T-helper 1 cell treated with Interleukin-12 subunit alpha and Interleukin-12 subunit beta and Interleukin-4 antibody, amounts not matched to agents 30 μg/mL and 1 μg/mL, for 36 hours (primary cell): ENCODE measurements at regions not wholly inside any gene's neighbourhood (a gene's known extent, or its start where the extent isn't known, plus 50 kb on each side); places are given as distances from the start of the nearest gene placed in this dataset.
"Not testable (repeated sequence)": the region's sequence is repeated elsewhere in the genome, so short reads cannot be mapped to it uniquely, and the experiment has no call there.

Experiments
- H3K27ac Mint-ChIP-seq: one replicate; pipeline ENCODE4 v1.8.0; 2021; ENCODE audit warnings: mild to moderate bottlenecking, mixed read lengths
- H3K27me3 Mint-ChIP-seq: one replicate; pipeline ENCODE4 v1.8.0; 2021; ENCODE audit warnings: low read depth, mixed read lengths
- H3K36me3 Mint-ChIP-seq: one replicate; pipeline ENCODE4 v1.8.0; 2021; ENCODE audit warnings: low read depth, mixed read lengths
- H3K4me1 Mint-ChIP-seq: one replicate; pipeline ENCODE4 v1.8.0; 2021; ENCODE audit warnings: low read depth, mixed read lengths
- H3K4me3 Mint-ChIP-seq: one replicate; pipeline ENCODE4 v1.8.0; 2021; ENCODE audit warnings: mild to moderate bottlenecking, moderate library complexity, mixed read lengths
- H3K9me3 Mint-ChIP-seq: one replicate; pipeline ENCODE4 v1.8.0; 2021; ENCODE audit warnings: mixed read lengths

DNA sequence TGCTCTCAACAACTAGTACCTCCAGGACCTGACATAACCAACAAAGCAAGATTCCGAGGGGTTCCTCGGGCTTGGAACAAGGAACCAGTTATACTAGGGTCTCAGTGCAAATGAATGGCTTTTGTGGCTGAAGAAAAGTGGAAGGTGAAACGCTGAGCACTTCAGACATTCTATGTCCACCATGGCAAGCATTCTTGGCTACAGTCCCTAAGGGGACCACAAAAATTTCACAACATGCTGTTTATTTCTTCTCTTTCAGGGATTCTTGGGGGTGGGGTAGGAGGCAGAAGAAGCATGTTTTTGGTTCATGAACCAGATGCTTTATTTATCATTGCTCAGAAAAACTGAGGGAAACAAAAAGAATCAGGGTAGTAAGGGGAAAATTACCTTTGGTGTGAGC, 479.9 kb upstream of the CDH11 start:
- H3K27me3 Mint-ChIP-seq, result no peaks in the 10 kb centered on the region
- no peaks in the 10 kb centered on the region for H3K4me1 Mint-ChIP-seq
- no peaks in the 10 kb centered on the region for H3K36me3 Mint-ChIP-seq
- peaks cover 9% of the 10 kb centered on the region for H3K9me3 Mint-ChIP-seq
- H3K27ac Mint-ChIP-seq, result no peak overlapping the region
- H3K4me3 Mint-ChIP-seq, result no peak overlapping the region

GRCh38 chr16:65600629-65601028, 478.8 kb upstream of the CDH11 start:
- no peaks in the 10 kb centered on the region for H3K27me3 Mint-ChIP-seq
- no peak overlapping the region for H3K4me3 Mint-ChIP-seq
- no peaks in the 10 kb centered on the region for H3K36me3 Mint-ChIP-seq
- H3K4me1 Mint-ChIP-seq, result no peaks in the 10 kb centered on the region
- peaks cover 11% of the 10 kb centered on the region for H3K9me3 Mint-ChIP-seq
- no peak overlapping the region for H3K27ac Mint-ChIP-seq

DNA sequence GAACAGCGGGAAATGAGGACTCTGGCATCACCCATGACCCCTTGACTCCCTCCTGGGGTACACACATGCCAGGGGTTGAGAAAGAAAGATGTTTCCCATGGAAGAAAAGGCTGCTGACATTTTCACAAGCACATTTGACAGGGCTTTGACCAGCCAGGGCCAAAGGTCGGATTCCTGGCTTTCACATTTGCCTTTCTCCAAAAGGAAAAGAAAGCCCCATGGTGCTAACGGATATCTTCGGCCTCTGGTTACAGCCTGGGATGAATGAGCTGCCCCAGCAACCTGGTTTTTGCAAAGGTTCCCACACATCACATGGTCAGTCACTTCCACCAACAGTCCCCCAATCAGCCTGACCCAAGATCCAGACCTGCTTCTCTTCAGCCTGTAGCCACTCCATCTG, 478.2 kb upstream of the CDH11 start:
- Mint-ChIP-seq H3K4me3 (no peak overlapping the region), H3K9me3 (peaks cover 11% of the 10 kb centered on the region), H3K36me3 (no peaks in the 10 kb centered on the region), H3K27me3 (no peaks in the 10 kb centered on the region), H3K4me1 (no peaks in the 10 kb centered on the region), H3K27ac (no peak overlapping the region)

GRCh38 chr16:65598621-65599020, 476.8 kb upstream of the CDH11 start:
- Mint-ChIP-seq H3K9me3 (peaks cover 11% of the 10 kb centered on the region), H3K27me3 (no peaks in the 10 kb centered on the region), H3K27ac (no peak overlapping the region), H3K4me1 (no peaks in the 10 kb centered on the region), H3K36me3 (no peaks in the 10 kb centered on the region), H3K4me3 (no peak overlapping the region)

DNA sequence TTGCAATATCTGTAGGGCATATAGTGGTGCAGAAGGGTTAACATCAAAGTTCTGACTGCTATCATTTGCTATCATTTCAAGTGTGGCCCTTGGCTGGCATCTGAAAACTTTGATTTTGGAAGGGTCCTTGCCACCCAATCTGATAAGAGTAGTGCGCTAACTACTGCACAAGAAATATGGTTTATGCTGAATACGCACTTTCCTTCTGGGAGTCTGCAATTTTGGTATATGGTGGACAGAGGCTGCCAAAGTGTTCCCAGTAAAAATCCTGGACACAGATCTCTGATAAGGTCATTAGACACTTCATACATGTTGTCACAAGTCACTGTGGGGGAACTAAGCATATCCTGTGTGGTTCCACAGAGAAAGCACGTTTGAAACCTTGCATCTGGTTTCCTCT, 461.6 kb upstream of the CDH11 start:
- no peaks in the 10 kb centered on the region for H3K4me1 Mint-ChIP-seq
- H3K36me3 Mint-ChIP-seq, result no peaks in the 10 kb centered on the region
- no peaks in the 10 kb centered on the region for H3K27me3 Mint-ChIP-seq
- H3K4me3 Mint-ChIP-seq, result no peak overlapping the region
- H3K9me3 Mint-ChIP-seq, result no peaks in the 10 kb centered on the region
- no peak overlapping the region for H3K27ac Mint-ChIP-seq

- Mint-ChIP-seq H3K9me3 (peaks cover 20% of the 10 kb centered on the region), H3K27ac (no peak overlapping the region), H3K36me3 (no peaks in the 10 kb centered on the region), H3K27me3 (no peaks in the 10 kb centered on the region), H3K4me1 (no peaks in the 10 kb centered on the region), H3K4me3 (no peak overlapping the region)
Observed at GRCh38 chr16:65579050-65579449, 457.2 kb upstream of the CDH11 start.

- Mint-ChIP-seq H3K27ac (no peak overlapping the region), H3K4me3 (no peak overlapping the region), H3K9me3 (peaks cover 20% of the 10 kb centered on the region), H3K4me1 (no peaks in the 10 kb centered on the region), H3K27me3 (no peaks in the 10 kb centered on the region), H3K36me3 (no peaks in the 10 kb centered on the region)
Observed at GRCh38 chr16:65576631-65577030, 454.8 kb upstream of the CDH11 start.

DNA sequence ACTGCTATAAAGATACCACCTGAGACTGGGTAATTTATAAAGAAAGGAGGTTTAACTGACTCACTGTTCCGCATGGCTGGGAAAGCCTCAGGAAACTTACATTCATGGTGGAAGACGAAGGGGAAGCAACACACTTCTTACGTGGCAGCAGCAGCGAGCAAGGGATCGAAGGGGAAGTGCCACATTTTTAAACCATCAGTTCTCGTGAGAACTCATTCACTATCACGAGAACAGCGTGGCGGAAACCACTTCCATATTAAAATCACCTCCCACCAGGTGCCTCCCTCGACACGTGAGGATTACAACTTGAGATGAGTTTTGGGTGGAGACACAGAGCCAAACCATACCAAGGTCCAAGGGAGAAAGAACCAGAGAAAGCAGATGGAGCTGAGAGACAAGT, 454.3 kb upstream of the CDH11 start:
- Mint-ChIP-seq H3K9me3 (peaks cover 20% of the 10 kb centered on the region), H3K4me1 (no peaks in the 10 kb centered on the region), H3K36me3 (no peaks in the 10 kb centered on the region), H3K27me3 (no peaks in the 10 kb centered on the region), H3K4me3 (no peak overlapping the region), H3K27ac (no peak overlapping the region)

DNA sequence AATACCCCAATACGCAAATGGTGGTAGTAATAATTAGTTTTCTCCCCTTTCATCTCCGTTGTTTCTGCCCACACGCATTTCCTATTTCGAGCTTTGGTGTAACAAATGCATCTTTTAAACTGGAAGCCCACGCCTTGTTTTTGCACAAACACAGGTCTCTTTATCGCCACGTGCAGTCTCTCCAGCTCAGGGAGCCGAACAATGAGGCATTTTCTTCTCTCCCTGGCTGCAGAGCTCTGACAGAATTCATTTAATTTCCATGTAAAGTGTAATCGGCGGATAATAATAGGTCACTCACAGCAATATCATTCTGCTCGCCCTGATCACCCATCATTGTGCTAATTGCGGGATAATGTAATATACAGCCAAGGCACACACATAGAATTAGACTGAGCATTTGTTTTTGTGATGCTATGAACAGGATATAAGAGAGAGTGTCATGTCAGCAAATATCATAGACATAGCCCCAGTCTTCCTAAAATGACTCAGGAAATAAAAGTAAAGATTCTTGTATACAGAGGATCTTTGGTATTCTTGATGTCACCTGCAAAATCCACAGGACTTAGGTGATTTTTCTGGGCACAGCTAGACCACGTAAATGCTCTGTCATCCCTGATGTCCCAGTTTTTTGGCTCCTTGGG, 452.6 kb upstream of the CDH11 start:
- Mint-ChIP-seq H3K27ac (no peak overlapping the region), H3K4me1 (no peaks in the 10 kb centered on the region), H3K9me3 (peaks cover 20% of the 10 kb centered on the region), H3K27me3 (no peaks in the 10 kb centered on the region), H3K4me3 (no peak overlapping the region), H3K36me3 (no peaks in the 10 kb centered on the region)

DNA sequence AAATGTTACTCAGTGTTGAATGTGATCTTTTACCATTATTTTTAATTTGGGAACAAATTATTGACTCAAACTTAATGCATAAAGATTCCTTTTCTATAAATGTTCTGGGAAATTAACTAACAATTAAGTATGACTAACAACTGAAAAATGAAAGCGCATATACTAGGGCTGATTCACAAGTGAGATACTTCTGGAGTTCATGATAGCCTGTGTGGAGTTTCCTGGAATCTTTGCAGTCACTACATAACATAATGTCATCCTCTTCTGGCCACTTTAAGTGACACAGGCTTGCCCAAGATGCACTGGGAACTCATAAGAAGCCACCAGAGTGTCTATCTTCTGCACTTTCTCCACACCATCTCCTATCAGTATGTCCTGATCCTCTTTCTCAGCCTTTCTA, 450.3 kb upstream of the CDH11 start:
- Mint-ChIP-seq H3K4me3 (no peak overlapping the region), H3K4me1 (no peaks in the 10 kb centered on the region), H3K36me3 (no peaks in the 10 kb centered on the region), H3K27me3 (no peaks in the 10 kb centered on the region), H3K27ac (no peak overlapping the region), H3K9me3 (peaks cover 12% of the 10 kb centered on the region)

- Mint-ChIP-seq H3K4me1 (no peaks in the 10 kb centered on the region), H3K9me3 (peaks cover 8% of the 10 kb centered on the region), H3K4me3 (no peak overlapping the region), H3K36me3 (no peaks in the 10 kb centered on the region), H3K27ac (no peak overlapping the region), H3K27me3 (no peaks in the 10 kb centered on the region)
Observed at GRCh38 chr16:65570261-65570660, 448.4 kb upstream of the CDH11 start.

GRCh38 chr16:65559846-65560245, 438.0 kb upstream of the CDH11 start:
- Mint-ChIP-seq H3K27me3 (no peaks in the 10 kb centered on the region), H3K4me1 (no peaks in the 10 kb centered on the region), H3K9me3 (peaks cover 17% of the 10 kb centered on the region), H3K4me3 (no peak overlapping the region), H3K27ac (no peak overlapping the region), H3K36me3 (no peaks in the 10 kb centered on the region)

DNA sequence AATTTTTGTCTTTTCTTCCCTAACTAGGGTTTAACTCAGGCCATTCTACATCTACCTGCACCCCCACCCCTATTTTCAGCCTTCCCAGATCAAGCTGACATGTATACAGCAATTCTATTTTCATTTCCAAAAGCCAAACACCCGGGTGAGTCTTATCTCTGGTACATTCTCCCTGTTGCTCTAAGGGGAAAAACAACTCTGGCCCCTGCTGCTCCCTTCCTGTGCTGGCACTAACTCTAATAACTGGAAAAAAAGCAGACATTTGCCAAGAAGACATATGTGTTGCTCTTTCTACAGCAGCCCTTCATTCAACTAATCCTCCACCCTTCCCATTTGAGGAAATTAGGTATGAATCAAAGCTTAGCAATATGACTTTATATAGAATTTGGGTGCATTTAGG, 427.8 kb upstream of the CDH11 start:
- H3K36me3 Mint-ChIP-seq, H3K27ac Mint-ChIP-seq, H3K4me1 Mint-ChIP-seq, H3K4me3 Mint-ChIP-seq, H3K27me3 Mint-ChIP-seq: not testable (repeated sequence)
- peaks cover 21% of the 10 kb centered on the region for H3K9me3 Mint-ChIP-seq

DNA sequence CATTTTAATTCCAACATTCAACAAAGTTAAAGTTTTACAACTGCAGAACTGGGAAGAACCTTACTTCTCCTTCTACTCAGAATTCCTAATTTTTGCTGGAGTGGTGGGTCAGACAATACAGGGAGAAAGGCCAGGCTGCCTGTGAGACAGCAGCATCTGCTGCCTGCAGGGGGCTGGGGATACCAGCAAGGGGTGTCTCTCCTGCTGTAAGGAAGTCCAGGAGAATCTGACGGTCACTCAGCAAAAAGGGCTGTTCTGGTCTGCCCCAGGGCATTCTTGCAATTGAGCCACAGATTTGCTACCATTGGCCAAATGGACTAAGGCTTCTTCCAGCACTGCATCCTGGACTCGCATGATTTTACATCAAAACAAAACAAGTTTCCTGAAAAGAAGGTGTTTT, 426.6 kb upstream of the CDH11 start:
- Mint-ChIP-seq H3K9me3 (peaks cover 21% of the 10 kb centered on the region), H3K4me1 (no peaks in the 10 kb centered on the region), H3K27ac (no peak overlapping the region), H3K36me3 (no peaks in the 10 kb centered on the region), H3K4me3 (no peak overlapping the region), H3K27me3 (no peaks in the 10 kb centered on the region)

DNA sequence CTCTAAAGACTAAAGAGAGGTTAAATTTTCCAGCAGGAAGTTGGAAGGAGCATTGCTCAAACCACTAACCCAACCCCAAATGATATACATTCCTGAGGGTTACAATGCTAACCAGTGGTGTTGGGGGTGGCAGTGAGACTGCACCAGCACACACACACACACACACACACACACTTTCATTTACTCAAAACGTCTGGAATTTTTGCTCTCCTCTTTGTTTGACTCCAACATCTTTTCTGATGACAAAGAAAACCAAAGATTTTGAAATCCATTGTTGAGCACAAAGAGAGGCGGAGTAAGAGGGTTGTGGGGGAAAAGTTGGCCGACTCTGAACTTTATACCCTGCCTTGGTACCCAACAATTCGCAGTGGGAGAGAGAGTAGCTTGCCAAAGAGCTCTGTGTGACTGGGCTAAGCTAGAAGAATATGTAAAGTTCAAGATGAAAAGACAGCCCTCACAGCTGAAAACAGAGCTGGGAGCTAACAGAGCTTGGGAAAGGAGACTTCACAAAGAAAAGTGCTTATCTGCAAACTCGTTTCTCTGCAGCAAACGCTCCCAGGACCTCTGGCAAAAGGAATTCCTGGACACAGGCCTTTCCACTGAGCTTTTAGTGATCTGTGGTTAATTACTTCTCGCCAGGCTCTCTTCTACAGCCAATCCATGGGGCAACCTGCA, 426.0 kb upstream of the CDH11 start:
- Mint-ChIP-seq H3K9me3 (peaks cover 17% of the 10 kb centered on the region), H3K4me3 (no peak overlapping the region), H3K27ac (no peak overlapping the region)

More for the DNA sequence above, 426.0 kb upstream of the CDH11 start:
- Mint-ChIP-seq H3K27me3 (no peaks in the 10 kb centered on the region), H3K4me1 (no peaks in the 10 kb centered on the region), H3K36me3 (no peaks in the 10 kb centered on the region)
